Coronary artery (tissue), 2 donors: ENCODE measurements at regions not wholly inside any gene's neighbourhood (a gene's known extent, or its start where the extent isn't known, plus 50 kb on each side); places are given as distances from the start of the nearest gene placed in this dataset.

Source experiments
- DNase-seq: peaks from one replicate; pipeline ENCODE4 v3.0.0-alpha.2; 2017; ENCODE audit warnings: low spot score
- H3K27ac ChIP-seq, 2 donors: fragments of 200-600 bp; sonication (generic); one replicate each; pipeline ENCODE4 v1.5.1; 2016 to 2019
- H3K4me3 ChIP-seq: fragments of 200-600 bp; sonication (generic); 2 replicates; pipeline ENCODE4 v1.5.1; 2016; ENCODE audit warnings: mild to moderate bottlenecking, moderate library complexity
- TF ChIP-seq, protein P1 (sequence below): fragments of 200-600 bp; sonication (generic); IDR thresholded peaks from one replicate; pipeline ENCODE4 v1.5.1; 2019; ENCODE audit warnings: antibody characterized with exemption

DNA sequence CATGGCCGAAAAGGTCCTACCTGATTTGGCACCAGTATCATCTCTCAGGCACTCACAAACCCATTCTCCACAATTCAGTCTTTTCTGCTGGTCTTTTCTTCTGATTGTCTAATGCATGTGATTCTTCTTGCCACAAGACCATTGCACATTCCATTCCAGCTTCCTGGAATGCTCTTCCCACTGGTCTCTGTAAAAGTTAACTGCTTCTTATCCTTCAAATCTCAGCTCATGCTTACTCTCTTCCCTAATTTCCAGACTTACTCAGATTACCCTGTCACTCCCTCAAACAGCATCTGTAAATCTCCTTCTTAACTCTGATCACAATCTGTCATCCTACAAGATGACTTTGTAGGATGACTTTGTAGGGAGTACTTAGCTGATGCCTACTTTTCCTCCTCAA, 320.2 kb downstream of the MAP2K6 start:
- Histone ChIP-seq H3K27ac (no peak overlapping the region), H3K4me3 (no peak overlapping the region)
- TF ChIP-seq, protein P1, sequence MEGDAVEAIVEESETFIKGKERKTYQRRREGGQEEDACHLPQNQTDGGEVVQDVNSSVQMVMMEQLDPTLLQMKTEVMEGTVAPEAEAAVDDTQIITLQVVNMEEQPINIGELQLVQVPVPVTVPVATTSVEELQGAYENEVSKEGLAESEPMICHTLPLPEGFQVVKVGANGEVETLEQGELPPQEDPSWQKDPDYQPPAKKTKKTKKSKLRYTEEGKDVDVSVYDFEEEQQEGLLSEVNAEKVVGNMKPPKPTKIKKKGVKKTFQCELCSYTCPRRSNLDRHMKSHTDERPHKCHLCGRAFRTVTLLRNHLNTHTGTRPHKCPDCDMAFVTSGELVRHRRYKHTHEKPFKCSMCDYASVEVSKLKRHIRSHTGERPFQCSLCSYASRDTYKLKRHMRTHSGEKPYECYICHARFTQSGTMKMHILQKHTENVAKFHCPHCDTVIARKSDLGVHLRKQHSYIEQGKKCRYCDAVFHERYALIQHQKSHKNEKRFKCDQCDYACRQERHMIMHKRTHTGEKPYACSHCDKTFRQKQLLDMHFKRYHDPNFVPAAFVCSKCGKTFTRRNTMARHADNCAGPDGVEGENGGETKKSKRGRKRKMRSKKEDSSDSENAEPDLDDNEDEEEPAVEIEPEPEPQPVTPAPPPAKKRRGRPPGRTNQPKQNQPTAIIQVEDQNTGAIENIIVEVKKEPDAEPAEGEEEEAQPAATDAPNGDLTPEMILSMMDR: no peak
- no peak for DNase-seq

DNA sequence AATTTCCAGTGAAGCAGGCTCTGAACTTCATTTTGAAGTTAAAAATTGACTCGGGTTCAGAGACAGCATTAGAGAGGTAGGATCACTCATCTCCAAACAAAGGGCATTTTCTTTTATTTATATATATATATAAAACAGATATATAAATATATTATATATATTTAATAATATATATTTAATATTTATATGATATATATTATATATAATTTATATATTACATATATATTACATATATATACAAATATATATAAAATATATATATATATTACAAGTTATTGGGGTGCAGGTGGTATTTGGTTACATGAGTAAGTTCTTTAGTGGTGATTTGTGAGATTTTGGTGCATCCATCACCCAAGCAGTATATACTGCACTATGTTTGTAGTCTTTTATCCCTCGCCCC, 320.8 kb downstream of the MAP2K6 start:
- TF ChIP-seq, protein P1: no peak
- no peak overlapping the region for H3K4me3 ChIP-seq
- H3K27ac ChIP-seq: no peak overlapping the region
- DNase-seq: no peak

DNA sequence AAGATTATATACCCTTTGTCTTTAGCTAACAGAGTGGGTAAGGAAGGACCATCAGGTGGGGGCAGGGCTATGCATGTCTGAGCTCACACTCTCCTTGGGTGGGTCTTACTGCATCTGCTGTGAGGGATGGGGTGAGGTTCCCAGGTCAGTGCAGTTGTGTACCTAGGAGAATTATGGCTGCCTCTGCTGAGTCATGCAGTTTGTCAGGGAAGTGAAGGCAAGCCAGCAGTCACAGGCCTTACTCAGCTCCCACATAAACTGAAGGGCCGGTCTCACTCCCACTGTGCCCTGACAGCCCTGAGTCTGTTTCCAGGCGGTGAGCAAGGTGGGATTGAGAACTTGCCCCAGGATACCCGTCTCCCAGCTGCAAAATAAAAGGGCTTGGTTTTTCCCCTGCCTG, 328.6 kb downstream of the MAP2K6 start:
- Histone ChIP-seq H3K27ac (no peak overlapping the region), H3K4me3 (no peak overlapping the region)
- DNase-seq: no peak
- TF ChIP-seq, protein P1: no peak

DNA sequence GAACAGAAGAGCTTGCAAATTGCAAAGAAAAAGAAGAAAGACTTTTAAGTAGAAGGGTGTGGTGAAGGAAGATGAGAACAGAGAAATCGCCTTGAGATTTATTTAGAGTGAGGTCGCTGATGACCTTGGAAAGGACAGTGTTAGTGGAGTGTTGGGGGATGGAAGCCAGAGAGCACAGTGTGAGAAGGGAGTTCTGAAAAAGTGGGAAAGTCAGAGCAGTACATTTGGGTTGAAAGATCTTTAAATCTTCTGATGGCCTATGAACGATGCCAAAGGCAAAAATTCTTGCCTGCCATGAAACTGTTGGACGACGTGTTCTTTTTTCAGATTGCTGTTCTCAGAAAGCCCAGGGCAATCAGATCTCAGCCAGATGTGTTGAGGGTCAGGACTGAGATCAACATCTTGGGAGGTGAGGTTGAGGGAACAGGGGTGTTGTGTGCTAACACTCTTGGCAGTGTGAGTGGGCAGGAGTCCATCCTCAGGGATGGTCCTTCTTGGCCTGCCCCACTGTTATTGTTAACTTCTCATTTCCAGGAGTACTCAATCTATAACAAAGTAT, 330.1 kb downstream of the MAP2K6 start:
- TF ChIP-seq, protein P1: no peak
- Histone ChIP-seq H3K27ac (no peak overlapping the region), H3K4me3 (no peak overlapping the region)
- DNase-seq: no peak

DNA sequence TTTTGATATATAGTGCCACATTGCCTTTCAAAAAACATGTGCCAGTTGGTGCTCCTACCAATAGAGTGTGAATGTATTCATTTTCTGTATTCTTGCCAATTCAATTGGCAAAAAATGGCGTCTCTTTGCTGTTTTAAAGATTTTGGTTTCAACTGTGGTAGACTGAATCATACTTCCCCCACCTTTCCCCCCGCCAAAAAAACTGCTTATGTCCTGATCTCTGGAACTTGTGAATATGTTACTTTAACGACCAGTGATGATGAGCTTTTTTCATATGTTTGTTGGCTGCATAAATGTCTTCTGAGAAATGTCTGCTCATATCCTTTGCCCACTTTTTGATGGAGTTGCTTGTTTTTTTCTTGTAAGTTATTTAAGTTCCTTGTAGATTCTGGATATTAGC, 325.1 kb upstream of the KCNJ16 start:
- H3K27ac ChIP-seq: no peak overlapping the region
- H3K4me3 ChIP-seq: no peak overlapping the region
- no peak for DNase-seq
- TF ChIP-seq, protein P1: no peak

DNA sequence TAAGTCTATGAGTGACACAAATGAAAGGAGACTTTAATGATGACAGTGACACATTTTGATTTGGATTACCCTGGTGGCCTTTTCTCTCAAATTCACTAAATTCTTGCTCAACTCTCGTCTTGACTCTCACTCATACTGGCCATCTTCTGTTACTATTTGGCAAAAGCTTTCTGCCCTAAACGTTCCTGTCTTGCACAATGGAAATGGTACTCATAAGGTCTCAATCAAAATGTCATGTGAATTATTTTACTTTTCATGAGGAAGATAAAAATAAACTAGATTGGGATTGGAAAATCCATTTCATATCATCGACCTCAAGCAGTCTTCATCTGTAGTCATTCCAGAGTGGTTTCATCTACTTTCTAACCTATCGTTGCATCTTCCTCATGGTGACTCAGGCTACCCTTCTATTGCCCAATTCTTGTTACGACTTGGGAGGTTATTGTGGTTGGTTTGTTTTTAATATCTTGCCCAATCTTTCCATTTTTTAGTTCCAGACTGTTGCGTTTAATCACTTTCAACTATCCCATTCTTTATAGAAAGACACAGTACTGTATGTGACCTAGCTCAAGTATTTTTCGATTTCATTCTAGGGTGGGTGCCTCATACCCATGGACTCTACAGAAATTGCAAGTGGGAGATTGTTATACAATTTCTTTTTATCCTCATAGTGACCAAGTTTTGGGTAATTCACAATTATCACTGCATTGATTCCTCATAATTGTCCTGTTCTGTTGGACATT, 317.2 kb upstream of the KCNJ16 start:
- no peak overlapping the region for H3K4me3 ChIP-seq
- H3K27ac ChIP-seq: no peak overlapping the region
- TF ChIP-seq, protein P1: no peak
- DNase-seq: no peak

DNA sequence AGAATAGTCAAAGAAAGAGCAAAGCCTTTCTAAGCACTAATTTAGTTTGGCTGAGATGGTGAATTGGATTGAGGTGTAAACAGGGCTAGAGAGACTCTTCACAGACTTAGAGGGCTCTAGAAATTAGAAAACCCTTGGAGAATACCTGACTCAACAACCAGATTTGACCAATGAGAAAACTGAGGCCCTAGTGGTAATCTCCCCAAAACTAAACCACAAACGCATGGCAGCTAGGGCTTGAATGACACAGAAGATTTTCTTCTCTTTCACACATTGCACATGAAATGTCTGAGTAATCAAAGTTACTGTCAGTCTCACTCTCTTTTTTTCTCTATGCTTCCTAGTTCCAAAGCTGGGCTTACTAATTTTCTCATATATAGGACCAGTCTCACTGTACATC, 314.5 kb upstream of the KCNJ16 start:
- no peak for DNase-seq
- Histone ChIP-seq H3K27ac (no peak overlapping the region), H3K4me3 (no peak overlapping the region)
- TF ChIP-seq, protein P1: no peak
